Hematopoietic multipotent progenitor cell treated with erythropoietin and hydrocortisone succinate and interleukin-3 and kit ligand, for 4 days (in vitro differentiated cells): ENCODE measurements at regions not wholly inside any gene's neighbourhood (a gene's known extent, or its start where the extent isn't known, plus 50 kb on each side); places are given as distances from the start of the nearest gene placed in this dataset.
A peak's percentile ranks its signal among the peaks of the same experiment; 100 is the strongest.
"Not testable (repeated sequence)": the region's sequence is repeated elsewhere in the genome, so short reads cannot be mapped to it uniquely, and the experiment has no call there.

Source experiments
- DNase-seq: peaks from one replicate; pipeline ENCODE4 v3.0.0-alpha.2; 2015

GRCh38 chr15:38746211-38746610, 181.6 kb upstream of the RASGRP1 start:
- DNase-seq: no peak

DNA sequence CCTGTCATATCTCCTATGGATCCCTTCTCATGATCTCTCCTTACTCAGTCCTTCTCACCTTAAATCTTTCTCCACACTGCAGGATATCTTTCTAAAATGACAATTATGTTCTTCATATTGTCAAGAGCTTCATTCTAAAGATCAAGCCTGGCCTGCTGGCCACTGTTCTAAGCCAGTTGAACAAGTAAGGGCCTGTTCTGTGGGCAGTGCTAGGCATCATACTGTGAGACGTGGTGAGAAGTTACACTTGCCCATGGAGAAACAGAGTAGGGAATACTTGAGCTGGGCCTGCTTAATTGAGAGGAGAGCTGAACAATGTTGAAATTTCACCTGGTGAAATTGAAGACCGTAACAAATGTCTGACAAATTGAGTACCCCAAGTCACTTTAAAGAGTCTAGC, 184.1 kb upstream of the RASGRP1 start:
- no peak for DNase-seq

GRCh38 chr15:38750786-38751185, 186.2 kb upstream of the RASGRP1 start:
- DNase-seq: no peak

GRCh38 chr15:38755718-38756117, 191.1 kb upstream of the RASGRP1 start:
- DNase-seq: no peak

DNA sequence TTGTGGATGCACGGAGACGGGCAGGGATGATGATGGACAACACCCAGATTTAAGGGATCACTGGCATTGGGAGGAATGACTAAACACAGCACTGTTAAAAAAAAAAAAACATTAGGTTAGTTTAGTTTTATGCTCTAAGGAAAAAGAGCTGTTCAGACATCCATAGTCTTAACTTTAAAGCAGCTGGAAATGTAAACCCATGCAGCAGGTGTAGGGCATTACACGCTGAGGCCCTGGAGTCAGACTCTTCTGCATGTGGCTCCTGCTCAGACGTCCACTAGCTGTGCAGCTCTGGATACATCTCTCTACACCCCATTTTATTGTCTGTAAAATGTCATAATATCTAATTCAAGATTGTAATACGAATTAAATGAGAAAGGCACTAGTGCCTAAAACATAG, 191.8 kb upstream of the RASGRP1 start:
- DNase-seq: no peak

DNA sequence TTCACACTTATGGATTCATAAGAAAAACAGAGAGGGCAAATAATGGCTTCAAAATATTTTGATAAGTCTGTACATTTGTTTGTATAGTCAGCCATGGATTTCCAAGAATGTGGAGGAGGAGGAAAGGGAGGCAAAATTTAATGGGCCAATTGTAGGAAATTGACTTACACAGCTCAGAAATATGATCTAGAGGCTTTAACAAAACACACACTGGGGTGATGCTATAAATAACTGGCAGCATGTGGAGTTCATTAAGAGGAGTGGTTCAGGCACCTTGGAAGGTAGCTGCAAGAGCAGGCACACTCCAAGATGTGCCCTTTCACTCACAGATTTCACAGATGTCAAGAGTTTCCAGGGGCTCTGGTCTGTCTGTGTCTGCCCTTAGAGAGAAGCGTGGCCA, 193.4 kb upstream of the RASGRP1 start:
- no peak for DNase-seq

GRCh38 chr15:38761681-38762080, 197.1 kb upstream of the RASGRP1 start:
- no peak for DNase-seq

- DNase-seq: peak; percentile 13
Observed at GRCh38 chr15:38768970-38769369, 204.4 kb upstream of the RASGRP1 start.

GRCh38 chr15:38769492-38769891, 204.9 kb upstream of the RASGRP1 start:
- DNase-seq: no peak

GRCh38 chr15:38774076-38774475, 209.5 kb upstream of the RASGRP1 start:
- DNase-seq: not testable (repeated sequence)

GRCh38 chr15:38781196-38781595, 216.6 kb upstream of the RASGRP1 start:
- DNase-seq: no peak

GRCh38 chr15:38782156-38782555, 217.5 kb upstream of the RASGRP1 start:
- DNase-seq: peak; percentile 55

- DNase-seq: no peak
Observed at GRCh38 chr15:38788918-38789317, 224.3 kb upstream of the RASGRP1 start.

GRCh38 chr15:38789566-38789965, 225.0 kb upstream of the RASGRP1 start:
- DNase-seq: no peak

- no peak for DNase-seq
Observed at GRCh38 chr15:38793206-38793810, 228.7 kb upstream of the RASGRP1 start.

GRCh38 chr15:38795471-38796245, 231.0 kb upstream of the RASGRP1 start:
- DNase-seq: no peak

DNA sequence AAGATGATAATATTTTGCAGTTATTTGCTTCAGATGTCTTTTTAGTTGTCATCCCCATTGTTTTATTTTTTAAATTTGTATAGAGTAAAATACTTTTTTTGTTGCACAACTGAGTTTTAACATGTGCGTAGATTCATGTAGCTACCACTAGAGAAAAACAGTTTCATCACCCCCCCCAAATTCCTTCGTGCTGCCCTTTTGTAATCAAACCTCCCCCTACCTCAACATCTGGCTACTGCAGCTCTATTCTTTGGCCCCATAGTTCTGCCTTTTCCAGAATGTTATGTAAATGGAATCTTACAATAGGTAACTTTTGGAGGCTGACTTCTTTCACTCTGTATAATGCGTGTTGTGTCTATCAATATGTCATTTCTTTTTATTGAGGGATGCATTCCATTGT, 232.0 kb upstream of the RASGRP1 start:
- no peak for DNase-seq

DNA sequence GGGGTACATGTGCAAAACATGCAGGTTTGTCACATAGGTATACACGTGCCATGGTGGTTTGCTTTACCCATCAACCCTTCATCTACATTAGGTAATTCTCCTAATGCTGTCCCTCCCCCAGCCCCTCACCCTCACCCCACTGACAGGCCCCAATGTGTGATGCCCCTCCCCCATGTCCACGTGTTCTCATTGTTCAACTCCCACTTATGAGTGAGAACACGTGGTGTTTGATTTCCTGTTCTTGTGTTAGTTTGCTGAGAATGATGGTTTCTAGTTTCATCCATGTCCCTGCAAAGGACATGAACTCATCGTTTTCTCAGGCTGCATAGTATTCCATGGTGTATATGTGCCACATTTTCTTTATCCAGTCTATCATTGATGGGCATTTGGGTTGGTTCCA, 232.9 kb upstream of the RASGRP1 start:
- not testable (repeated sequence) for DNase-seq

- peak; percentile 48 for DNase-seq
Observed at GRCh38 chr15:38799202-38799601, 234.6 kb upstream of the RASGRP1 start.

DNA sequence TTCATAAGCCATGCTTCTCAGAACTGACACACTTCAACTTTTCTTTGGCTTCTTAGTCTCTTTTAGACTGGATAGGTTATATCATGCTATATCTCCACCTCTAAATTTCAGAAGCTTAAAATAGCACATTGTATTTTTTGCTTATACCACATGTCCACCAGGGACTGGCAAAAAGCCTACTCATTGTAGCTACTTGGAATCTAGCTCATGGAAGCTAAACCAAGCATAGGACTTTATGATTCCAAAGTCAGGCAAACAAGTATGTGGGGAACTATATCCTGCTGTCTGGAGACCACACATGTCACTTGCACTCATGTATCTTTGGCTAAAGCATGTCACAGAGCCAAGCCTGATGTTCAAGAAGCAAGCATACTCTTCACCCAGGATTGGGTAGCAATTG, 245.0 kb upstream of the RASGRP1 start:
- no peak for DNase-seq

- no peak for DNase-seq
Observed at GRCh38 chr15:38810686-38811085, 246.1 kb upstream of the RASGRP1 start.

GRCh38 chr15:38814254-38814653, 249.6 kb upstream of the RASGRP1 start:
- not testable (repeated sequence) for DNase-seq

GRCh38 chr15:38814891-38815290, 250.3 kb upstream of the RASGRP1 start:
- no peak for DNase-seq

- peak; percentile 76 for DNase-seq
Observed at GRCh38 chr15:38817427-38818156, 253.0 kb upstream of the RASGRP1 start.
